Cerebellar nuclear complex (tissue), 1 donor: ENCODE measurements at regions not wholly inside any gene's neighbourhood (a gene's known extent, or its start where the extent isn't known, plus 50 kb on each side); places are given as distances from the start of the nearest gene placed in this dataset.

Experiments used
- DNase-seq, 2 experiments: peaks; one replicate each; lab custom pipeline; 2025; lab: John Stamatoyannopoulos, UW

DNA sequence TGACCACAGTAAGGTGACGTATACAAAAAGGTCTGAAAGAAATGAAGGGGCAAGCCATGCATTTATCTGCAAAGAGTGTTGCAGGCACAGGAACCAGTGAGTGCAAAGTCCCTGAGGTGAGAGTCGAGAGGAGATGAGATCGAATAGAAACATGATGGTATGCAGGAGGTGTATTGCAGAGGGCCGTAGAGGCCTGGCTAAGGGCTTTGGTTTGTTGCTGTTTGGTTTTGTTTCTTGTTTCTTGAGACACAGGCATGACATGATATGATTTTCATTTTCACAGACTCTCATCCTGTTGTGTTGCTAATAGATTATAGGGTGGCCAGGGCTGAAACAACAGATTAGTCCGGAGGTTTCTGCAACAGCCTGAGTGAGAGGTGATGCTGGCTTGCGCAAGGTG is 80.4 kb downstream of the HSPH1 start:
- DNase-seq: no peak

DNA sequence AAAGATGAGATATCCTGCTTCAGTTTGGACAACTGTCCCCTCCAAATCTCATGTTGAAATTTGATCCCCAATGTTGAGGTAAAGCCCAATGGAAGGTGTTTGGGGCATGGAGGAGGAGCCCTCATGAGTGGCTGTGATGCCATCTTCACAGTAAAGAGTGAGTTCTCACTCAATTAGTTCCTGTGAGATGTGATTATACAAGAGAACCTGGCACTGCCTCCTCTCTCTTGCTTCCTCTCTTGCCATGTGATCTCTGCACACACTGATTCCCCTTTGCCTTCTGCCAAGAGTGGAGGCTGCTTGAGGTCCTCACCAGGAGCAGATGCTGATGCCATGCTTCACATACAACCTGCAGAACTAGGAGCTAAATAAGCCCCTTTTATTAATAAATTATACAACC is 86.9 kb downstream of the HSPH1 start:
- no peak for DNase-seq

DNA sequence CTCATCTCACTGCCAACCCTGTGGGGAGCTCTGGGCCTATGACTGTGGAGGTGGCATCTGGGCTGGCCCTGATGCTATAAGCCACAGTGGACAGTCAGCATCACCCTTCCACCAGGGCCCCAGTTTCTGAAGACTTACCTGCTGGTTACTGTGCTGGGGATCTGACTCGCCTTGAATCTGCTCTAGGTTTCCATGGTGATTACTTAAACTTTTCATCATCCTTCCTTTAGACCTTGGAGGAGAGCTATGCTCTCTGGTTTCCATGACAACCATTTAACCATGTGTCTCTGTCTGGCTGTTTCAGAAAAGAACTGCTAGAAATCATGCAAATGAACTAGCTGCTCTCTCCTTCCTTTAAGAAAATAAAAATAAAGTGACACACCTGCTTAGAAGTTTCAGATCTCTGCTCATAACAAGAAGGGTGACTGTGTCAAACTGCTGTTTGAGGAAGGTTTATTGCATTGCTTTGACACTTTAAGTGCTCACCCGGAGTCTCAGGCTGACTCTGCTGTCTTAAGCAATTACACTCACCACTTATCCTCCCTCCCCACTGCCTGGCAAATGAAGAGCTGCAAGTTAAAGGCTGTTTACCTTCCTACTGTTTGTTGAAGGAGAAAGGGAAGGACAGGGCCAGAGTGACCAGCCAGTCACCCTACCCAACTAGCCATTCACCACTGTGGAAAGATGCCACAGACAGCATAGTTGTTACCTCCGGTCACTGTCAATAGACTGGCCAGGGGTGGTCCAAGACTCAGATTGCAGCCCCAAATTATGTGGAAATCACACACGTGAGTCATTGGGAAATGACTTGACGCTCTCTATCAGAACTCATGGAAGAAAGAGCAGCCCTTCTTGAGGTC is 87.6 kb downstream of the HSPH1 start:
- DNase-seq: no peak

DNA sequence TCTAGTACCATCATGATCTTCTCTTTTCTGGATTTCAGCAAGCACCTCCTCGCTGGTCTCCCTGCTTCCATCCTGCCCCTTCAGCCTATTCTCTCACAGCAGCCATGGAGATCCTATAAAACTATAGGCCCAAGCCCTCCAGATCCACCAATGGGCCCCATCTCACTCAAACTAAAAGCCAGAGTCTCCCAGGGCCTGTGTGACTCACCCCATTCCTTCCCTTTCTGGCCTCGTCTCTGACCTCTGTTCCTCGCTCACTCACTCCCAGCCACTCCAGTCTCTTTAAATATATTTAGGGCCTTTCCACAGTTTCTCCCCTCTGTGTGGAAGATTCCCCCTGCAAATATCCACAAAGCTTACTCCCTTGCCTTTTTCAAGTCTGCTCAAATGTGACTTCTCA is 89.7 kb downstream of the HSPH1 start:
- DNase-seq: no peak

DNA sequence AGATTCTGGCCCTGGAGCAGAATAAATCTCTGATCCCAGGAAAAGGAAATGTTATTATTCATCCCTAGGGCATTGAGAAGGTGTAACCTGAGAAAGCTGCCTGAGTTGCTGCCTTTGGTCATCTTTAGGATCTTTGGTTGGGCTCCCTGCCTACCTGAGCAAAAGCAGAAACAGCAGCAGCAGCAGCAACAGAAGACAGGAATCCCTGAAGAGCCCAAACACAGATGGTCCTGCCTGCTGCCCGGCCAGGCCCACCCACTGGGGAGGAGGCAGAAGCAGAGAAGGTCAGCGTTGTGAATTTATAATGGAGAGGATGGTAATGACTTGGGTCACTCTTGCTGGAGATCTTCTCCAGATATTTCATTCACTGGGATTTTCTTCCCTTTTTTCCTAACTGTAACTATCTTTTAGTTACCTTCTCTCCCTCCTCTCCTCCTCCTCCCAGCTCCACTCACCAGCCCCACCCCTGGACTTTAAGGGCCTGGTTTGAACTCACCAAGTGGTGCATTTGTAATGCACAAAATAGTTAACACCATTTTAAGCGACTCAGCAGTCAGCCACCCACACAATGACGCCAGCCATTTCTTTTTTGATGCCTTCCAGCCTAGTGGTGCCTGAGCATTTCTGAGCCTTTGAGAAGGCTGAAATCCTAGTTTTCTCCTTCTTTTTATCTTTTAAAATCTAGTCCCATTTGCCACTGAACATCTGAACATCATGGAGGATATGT is 91.7 kb downstream of the HSPH1 start:
- no peak for DNase-seq

DNA sequence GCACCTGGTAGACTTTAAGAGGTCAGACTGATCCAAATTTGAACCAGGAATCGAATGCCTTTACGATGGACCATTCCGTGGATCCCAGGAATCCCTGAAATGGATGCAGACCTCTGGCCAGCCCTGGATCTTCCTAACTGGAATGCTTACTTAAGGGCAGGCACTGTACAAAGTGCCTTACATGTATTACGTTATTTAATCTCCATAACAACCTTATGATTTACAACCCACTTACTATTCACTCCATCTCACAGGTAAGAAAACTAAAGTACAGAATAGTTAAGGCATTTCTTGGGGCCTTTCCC is 93.6 kb downstream of the HSPH1 start:
- DNase-seq: no peak

DNA sequence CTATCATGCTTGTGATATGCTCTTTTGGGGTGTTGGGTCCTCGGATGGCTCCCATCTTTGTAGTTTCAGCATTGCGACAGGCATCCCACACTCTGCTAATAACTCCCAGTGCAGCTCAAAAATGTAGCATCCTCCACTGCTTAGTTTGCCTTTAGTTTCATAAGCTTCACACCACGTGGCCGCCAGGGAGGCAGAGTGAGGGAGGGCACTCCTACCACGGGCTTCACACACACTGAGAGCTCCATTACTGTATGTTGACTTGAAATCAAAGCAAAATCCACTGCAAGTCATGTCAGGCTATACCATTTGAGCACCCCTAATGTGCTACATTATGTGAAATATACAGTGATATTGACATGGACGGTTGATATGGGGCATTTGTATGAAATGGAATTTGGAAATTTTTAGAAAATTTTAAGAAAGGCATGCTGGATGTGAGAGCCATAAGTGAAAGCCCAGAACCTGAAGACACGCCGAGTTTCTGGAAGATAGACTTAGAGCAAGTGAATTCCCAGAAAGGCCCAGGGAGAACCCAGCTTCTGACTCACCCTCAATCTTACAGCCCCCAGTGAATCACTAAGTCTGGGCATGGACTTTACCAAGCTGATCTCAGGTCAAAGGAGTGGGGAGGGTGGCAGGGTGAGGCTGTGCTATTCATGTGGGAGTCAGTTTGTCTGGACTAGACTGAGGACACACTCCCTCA is 94.1 kb downstream of the HSPH1 start:
- no peak for DNase-seq

DNA sequence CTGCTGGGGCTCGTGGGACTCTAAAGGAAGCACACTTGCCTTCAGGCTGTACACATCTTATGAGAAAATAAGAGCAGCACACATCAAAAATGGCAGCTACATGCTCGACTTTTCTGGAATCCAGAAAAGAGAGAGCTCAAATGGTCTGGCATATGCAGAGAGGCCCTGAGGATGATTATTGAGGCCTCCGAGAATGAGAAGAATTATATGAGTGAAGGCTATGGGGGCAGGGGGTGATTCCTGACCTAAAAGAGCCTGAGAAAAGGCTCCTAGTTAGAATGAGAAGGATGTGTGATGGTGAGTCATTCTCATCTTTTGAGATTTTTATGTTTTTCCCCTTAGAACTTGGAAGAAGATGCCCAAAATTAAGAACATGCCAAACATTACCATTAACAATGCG is 97.1 kb downstream of the HSPH1 start:
- DNase-seq: no peak

DNA sequence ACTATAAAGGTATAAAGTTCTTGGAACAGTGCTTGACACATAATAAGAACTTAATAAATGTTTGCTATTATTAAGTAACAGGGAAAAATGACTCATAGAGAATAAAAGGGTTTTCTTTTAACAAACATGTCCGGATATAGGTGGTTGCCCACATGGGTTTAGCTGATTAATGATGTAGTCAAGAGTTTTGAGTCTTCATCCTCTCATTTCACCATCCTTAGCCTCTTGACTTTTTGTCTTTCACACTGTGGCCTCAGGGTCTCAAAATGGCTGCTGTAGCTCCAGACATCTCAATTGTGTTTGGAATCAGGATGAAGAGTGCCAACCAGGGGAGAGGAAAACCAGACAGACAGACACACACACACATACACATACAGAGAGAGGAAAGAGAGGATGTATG is 97.9 kb downstream of the HSPH1 start:
- no peak for DNase-seq

DNA sequence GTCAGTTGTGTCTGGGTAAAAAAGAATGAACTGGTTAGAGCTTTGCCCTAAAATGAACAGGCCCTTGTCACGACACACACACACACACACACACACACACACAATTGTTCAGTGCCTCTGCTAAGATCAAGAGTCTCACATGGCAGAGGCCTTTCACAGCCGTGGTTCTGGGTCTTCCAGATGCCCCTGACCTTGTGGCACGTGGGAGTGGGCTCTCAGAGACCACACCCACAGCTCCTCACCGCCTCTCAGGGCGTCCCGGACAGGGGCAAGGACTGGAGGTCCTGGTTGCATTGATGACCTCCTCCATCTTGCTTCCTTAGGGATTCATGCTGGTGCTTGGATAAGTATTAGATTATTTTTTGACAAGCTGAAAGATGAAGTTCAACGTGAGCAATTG is 101.0 kb downstream of the HSPH1 start:
- no peak for DNase-seq

DNA sequence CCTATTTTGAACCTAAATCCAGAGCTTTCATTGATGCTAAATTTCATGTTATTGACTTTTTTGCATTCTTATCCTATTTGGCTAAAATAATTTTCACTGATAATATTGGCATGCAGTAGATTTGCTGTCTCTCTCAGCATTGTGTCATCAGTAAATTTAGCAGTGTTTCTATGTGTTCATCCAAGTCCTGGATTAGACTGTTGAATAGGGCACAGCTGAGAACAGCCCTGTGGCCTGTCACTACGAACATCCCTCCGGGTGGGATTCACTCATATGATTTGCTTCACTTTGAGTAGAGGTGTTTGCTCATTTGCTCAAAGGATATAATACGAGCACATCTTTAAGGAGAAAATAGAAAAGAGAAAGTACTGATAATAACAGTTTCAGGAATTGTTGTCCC is 101.5 kb downstream of the HSPH1 start:
- no peak for DNase-seq

DNA sequence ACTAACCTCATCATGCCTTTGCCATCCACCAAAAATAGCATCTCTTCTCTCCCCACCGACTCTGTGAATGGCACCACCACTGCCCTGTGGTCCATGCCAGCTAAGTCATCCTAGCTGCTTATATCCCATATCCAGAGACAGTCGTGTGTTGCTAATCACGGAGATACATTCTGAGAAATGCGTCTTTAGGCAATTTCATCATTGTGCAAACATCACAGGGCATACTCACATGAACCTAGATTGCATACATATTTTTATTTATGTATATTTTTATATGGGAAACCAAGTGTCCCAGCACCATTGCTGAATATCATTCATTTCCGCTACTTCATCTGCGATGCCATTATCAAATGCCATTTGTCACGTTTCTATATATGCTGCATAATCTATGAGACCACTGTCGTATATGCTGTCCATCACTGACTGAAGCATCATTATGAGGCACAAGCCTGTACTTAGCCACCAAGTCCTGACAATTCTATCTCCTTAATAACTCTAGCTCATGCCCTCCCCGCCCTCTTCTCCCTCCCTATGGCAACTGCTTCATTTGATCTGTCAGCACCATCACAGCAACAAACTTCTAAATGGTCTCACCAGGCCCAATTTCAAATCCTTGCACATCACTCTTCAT is 104.2 kb downstream of the HSPH1 start:
- no peak for DNase-seq

DNA sequence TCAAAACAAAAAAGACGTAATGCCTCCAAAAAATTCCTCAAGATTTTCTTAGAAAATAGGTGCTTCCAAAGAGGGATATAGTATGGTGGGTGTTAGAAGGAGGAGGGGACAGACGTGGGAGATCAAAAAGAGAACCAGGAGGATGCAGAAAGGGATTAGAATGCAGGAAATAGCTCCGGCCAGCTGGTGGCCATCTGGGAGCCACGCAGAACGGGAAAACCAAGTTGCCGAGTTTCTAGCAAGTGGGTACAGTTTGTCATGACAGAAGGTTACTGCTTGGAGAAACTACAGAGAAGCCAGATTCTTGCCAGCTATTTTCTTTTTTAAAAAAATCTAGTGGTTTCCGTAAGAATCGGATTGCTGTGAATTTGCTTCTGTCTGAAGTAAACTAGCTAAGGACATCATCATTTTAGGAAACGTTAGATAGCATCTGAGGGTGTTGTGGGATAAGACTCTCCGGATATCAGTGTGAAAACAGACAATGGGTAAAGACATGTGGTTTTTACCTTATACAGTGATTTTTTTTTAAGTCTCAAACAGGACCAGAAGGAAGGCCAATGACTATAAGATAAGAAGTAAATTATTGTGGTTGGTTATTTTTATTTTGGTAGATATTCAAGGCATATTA is 104.9 kb downstream of the HSPH1 start:
- no peak for DNase-seq

DNA sequence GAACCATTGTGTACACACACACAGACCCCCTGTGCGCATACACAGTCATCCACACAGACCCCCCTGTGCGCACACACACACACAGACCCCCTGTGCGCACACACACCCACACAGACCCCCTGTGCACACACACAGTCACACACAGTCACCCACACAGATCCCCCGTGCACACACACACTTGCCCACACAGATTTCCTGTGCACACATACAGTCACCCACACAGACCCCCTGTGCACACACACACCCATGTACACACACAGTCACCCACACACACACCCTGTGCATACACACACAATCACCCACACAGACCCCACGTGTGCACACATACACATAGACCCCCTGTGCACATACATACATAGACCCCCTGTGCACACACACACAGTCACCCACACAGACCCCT is 106.1 kb downstream of the HSPH1 start:
- DNase-seq: no peak

DNA sequence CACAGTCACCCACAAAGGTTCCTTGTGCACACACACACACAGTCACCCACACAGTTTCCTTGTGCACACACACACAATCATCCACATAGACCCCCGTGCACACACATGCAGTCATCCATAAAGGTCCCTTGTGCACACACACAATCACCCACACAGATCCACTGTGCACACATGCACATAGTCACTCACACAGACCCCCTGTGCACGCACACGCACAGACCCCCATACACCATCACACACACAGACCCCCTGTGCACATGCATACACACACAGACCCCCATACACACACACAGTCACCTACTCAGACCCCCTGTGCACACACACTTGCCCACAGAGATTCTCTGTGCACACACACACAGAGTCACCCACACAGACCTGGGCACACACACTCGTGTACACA is 107.1 kb downstream of the HSPH1 start:
- no peak for DNase-seq

DNA sequence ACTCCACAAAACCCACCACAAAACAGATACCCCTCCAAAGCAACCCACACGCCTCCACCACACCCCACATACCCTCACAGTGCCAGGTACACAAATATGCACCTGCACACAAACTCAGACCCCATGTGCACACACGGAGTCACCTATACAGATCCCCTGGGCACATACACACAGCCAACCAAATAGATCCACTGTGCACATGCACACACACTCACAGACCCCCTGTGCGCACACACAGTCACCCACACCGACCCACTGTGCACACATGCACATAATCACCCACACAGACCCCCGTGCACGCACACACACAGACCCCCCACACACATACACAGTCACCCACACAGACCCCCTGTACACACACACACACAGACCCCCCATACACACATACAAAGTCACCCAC is 107.8 kb downstream of the HSPH1 start:
- no peak for DNase-seq

DNA sequence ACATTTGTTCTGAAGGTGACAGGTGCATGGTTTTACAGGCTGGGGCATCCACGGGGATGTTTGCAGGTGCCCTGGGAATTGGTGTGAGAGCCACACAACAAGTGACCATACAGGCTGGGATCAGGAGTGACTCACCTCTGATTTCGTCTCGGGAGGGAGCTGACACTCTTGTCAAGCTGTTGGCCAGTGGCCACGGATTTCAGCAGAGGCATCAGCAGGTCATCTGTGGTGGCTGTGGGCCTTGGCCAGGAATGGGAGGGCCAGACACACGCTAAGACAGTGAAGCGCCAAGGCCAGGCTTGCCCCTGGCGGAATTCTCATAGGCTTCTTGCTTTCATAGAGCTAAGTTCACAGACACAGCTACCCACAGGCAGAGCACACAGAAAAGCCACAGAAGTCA is 108.6 kb downstream of the HSPH1 start:
- no peak for DNase-seq

DNA sequence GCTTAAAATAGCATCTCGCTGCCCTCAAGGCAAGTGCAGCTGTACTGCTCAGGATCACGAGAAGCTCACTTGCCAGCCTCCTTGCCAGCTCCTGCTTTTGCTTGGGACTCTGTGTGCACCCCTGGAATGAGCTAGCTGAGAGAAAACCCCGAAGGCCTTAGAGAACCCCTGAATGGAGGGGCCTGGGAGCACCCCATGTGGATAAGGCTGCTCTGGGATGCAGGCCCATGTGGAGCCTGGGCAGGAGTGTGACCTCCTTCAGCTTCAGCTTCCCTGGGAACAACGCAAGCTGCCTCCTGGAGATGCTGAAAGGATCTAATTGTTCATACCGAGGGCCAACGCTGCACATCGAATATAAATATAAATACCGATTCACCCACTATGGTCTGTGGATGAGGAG is 109.2 kb downstream of the HSPH1 start:
- no peak for DNase-seq

DNA sequence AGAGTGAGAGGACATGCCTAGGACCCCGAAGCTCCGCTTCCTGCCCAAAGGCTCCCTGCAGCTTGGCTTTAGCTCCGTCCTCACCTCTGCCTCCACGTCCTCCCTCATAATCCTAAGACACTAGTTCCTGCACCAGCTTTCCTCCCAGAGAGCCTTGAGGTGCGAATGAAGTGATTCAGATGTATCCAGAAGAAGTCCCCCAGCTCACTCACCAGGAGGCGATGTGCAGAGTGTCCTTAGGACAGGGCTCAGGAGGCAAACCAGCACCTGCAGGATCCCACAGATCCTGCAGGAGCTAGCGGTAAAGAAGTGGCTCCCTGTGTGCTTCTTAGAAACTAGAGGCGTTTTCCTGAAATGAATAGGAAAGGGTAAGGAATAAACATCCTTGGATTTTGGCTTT is 109.7 kb downstream of the HSPH1 start:
- DNase-seq: no peak

DNA sequence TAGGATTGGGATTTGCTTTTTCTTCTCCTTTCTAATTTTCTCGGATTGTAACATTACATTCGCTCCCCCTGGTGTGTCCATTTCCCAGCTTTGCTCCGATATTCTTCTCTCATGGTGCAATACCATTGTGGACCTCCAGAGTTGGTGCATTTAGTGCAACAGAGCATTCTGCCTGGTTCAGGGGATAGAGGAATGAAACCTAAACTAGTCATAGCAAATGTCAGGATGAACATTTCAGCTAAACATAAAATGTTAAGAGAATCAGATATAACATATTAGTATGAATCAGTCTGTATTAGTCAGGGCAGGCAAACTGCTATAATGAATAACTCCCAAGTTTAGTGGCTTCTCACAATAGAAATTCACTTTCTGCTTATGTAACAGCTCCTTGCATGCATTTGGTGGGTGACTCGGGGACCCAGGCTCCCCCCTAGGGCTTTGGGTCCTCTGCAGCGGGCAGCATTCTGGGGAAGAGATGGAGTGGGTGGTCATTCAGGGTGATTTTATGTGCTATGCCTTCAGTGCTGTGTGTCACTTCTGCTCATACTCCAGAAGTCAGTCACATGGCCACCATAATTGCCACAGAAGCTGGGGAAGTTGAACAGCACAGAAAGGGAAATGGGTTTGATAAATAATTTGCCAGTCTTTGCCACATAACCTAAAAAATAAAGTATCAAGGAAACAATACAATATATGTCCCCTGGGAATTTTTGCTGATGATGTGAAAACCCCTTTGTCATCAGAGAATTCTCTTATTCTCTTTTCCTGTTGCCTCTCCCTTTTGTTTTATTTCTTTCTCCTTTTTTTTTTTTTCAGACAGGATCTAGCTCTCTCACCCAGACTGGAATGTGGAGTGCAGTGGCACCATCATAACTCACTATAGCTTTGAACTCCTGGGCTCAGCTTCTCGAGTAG is 111.0 kb downstream of the HSPH1 start:
- DNase-seq: no peak

DNA sequence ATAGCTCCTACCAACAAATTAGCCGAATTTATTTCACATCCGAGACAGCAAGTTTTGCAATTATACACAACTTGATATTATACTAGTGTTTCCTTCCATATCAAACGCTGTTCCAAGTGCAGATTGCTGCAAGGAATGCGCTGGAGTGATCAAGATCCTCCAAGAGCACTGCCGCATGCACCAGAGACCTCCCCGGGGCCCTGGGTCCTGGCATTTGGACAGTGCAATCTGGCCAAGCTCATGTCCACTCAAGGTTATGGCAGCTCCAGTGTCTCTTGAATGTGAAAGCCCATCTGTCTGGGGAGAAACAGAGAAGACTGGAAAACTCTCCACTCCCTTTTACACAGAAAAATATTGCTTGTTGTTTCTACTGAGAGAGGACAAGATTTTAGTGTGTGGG is 111.9 kb downstream of the HSPH1 start:
- DNase-seq: no peak
